Lower lobe of right lung (tissue), 2 donors: ENCODE measurements at regions not wholly inside any gene's neighbourhood (a gene's known extent, or its start where the extent isn't known, plus 50 kb on each side); places are given as distances from the start of the nearest gene placed in this dataset.

Experiments used
- ATAC-seq, 2 donors: fragments of 200-7000 bp; cut with Tn5 transposase; one replicate each; pipeline ENCODE4 v1.9.1; 2020 to 2022; ENCODE audit warnings: mild to moderate bottlenecking in 2 of 2, moderate library complexity in 2 of 2
- DNase-seq: peaks from one replicate; pipeline ENCODE4 v3.0.0-alpha.2; 2020
- H3K27ac ChIP-seq: fragments of 200-600 bp; one replicate; pipeline ENCODE4 v1.8.0; 2022
- H3K27me3 ChIP-seq: fragments of 200-600 bp; one replicate; pipeline ENCODE4 v1.8.0; 2022; ENCODE audit warnings: low read depth
- H3K36me3 ChIP-seq: fragments of 200-600 bp; one replicate; pipeline ENCODE4 v1.8.0; 2022; ENCODE audit warnings: mild to moderate bottlenecking
- H3K4me1 ChIP-seq: fragments of 200-600 bp; one replicate; pipeline ENCODE4 v1.8.0; 2022
- H3K4me3 ChIP-seq: fragments of 200-600 bp; one replicate; pipeline ENCODE4 v1.8.0; 2022; ENCODE audit warnings: mild to moderate bottlenecking
- H3K9me3 ChIP-seq: fragments of 200-600 bp; one replicate; pipeline ENCODE4 v1.8.0; 2022
- CTCF ChIP-seq: fragments of 200-600 bp; IDR thresholded peaks from one replicate; pipeline ENCODE4 v1.8.0; 2022; ENCODE audit warnings: antibody characterized with exemption, mild to moderate bottlenecking
- intact Hi-C: fragments of 100-400 bp; cut with DNase I; formaldehyde crosslinking; loops from one replicate; pipeline ENCODE4 v1.11.0; 2022
- donor health status: DM: no; HTN: yes; CAD: no; lungs with severe emphysema.

GRCh38 chr4:180932370-180933001, 1310.7 kb upstream of the TENM3 start:
- H3K36me3 ChIP-seq = no peaks in the 10 kb centered on the region
- H3K4me1 ChIP-seq = no peaks in the 10 kb centered on the region
- peak in 1 of 2 donors; percentile 45 for ATAC-seq
- no peak for TF ChIP-seq CTCF
- intact Hi-C loops = no loop called here
- no peak for DNase-seq
- H3K4me3 ChIP-seq = no peak overlapping the region
- no peaks in the 10 kb centered on the region for H3K27me3 ChIP-seq
- no peaks in the 10 kb centered on the region for H3K9me3 ChIP-seq
- H3K27ac ChIP-seq = no peak overlapping the region

DNA sequence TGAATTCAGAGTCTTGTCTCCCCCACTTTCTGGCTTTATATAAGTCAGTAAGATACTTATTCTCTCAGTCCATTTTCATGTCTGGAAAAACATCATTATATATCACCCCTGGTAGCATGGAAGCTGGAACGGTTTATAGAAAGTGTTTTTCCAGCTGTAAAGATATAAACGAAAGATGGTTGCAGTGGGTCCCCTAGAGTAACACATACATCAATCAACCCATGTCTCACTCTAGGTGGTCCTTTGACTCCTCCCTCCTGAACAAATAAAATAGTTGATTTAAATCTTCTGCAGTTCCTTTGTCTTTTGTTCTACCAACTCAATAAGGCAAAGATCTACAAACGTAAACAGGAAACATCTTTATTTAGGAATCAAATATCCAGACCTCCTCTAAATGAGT, 1306.1 kb upstream of the TENM3 start:
- no peak overlapping the region for H3K4me3 ChIP-seq
- H3K27me3 ChIP-seq = no peaks in the 10 kb centered on the region
- intact Hi-C loops = no loop called here
- ATAC-seq = no peak
- no peaks in the 10 kb centered on the region for H3K4me1 ChIP-seq
- DNase-seq = no peak
- no peak for TF ChIP-seq CTCF
- no peaks in the 10 kb centered on the region for H3K9me3 ChIP-seq
- no peaks in the 10 kb centered on the region for H3K36me3 ChIP-seq
- no peak overlapping the region for H3K27ac ChIP-seq

GRCh38 chr4:180940680-180941079, 1302.5 kb upstream of the TENM3 start:
- H3K9me3 ChIP-seq = no peaks in the 10 kb centered on the region
- H3K4me1 ChIP-seq = no peaks in the 10 kb centered on the region
- no peak overlapping the region for H3K27ac ChIP-seq
- intact Hi-C loops = no loop called here
- TF ChIP-seq CTCF = no peak
- ATAC-seq = no peak
- no peak for DNase-seq
- H3K27me3 ChIP-seq = no peaks in the 10 kb centered on the region
- no peak overlapping the region for H3K4me3 ChIP-seq
- no peaks in the 10 kb centered on the region for H3K36me3 ChIP-seq

DNA sequence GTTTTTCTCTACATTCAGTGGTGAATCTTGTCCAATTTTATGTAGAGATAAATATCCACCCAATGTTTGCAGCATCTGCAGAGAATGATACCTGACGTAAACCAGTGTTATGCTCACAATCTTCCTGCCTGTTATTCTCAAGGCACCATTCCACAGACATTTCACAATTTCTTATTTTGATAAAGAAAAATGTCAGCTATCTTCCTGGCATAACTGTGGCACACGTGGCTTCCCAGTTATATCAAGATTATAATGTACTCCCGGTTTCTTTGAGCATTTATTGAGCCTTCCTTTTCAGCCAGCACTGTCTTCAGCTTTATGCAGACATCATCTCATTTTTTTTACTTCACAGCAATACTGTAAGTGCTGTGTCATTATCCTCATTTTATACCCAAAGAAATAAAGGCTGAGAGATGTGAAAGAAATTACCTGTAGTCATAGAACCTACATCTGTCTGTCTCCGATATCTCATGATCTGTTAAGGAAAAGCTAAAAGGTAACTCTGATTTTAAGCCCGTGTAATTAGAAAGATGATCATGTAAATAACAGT, 1300.8 kb upstream of the TENM3 start:
- intact Hi-C loops = no loop called here
- no peak for TF ChIP-seq CTCF
- H3K4me1 ChIP-seq = no peaks in the 10 kb centered on the region
- H3K27ac ChIP-seq = no peak overlapping the region
- no peak overlapping the region for H3K4me3 ChIP-seq
- H3K27me3 ChIP-seq = no peaks in the 10 kb centered on the region
- H3K36me3 ChIP-seq = no peaks in the 10 kb centered on the region
- no peaks in the 10 kb centered on the region for H3K9me3 ChIP-seq
- ATAC-seq (no peak), DNase-seq (no peak)

GRCh38 chr4:180946188-180946587, 1297.0 kb upstream of the TENM3 start:
- TF ChIP-seq CTCF = no peak
- no peaks in the 10 kb centered on the region for H3K27me3 ChIP-seq
- no peak overlapping the region for H3K4me3 ChIP-seq
- no peak overlapping the region for H3K27ac ChIP-seq
- no peak for DNase-seq
- ATAC-seq = no peak
- intact Hi-C loops = no loop called here
- H3K4me1 ChIP-seq = no peaks in the 10 kb centered on the region
- no peaks in the 10 kb centered on the region for H3K9me3 ChIP-seq
- H3K36me3 ChIP-seq = no peaks in the 10 kb centered on the region
